GM21360 (cell line): ENCODE measurements at regions not wholly inside any gene's neighbourhood (a gene's known extent, or its start where the extent isn't known, plus 50 kb on each side); places are given as distances from the start of the nearest gene placed in this dataset.

Source experiments
- ATAC-seq: cut with Tn5 transposase; IDR thresholded peaks from one replicate; pipeline ENCODE4 v1.9.1; 2021; ENCODE audit warnings: mild to moderate bottlenecking, moderate library complexity; ENCODE audit not compliant: unreplicated experiment

DNA sequence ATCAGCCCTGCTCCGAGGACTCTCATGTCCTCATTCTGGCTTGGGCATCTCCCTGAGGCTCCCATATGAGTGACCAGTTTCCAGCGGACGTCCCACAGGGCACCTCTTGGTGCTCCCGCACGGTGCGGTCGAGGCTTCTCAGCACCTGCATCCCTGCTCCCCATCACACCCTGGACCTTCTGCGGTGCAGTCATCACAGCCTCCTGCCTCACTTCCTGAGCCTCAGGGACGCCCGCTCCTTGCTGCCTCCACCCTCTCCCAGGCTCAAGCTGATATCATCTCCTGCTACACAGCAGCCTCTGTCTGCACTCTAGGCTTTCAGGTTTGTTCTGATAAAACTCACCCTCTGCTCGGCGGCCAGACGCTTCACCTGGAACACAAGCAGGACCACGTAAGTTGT is 185.0 kb downstream of the TMEM18 start:
- ATAC-seq, result no peak

DNA sequence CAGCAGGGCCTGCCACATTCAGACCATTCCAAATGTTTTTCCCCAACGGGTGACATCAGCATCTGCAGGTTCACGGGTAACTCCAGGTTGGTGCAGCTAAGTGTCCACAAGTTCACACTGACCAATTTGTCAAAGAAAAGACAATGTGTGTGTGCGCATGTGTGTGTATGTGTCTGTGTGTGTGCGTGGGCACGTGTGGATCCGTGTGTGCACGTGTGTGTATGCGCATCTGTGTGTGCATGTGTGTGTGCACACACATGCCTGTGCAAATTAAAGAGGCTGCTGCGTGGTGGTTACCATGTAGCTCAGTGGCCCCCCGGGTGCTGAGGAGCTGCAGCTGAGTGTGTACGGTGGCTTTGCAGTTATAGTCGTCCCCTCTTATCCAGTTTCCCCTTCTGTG is 187.4 kb downstream of the TMEM18 start:
- ATAC-seq, result no peak

DNA sequence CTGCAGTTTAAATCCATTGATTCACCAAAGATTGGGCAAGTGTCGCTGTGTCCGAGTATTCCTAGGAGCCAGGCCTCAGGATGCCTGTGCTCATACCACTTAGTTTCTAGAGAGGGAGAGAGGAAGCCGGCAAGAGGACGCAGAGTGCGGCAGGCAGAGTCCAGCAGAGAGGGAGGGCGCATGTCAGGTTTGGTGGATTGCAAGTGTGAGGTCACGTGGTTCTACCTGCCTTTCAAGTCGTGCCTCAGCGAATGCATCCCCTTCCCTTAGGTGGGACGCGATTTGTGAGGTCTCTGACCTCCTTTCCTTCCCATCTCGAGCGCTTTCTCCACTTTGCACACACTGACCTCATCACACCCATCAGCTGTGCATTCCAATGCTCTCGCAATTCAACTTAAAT is 188.1 kb downstream of the TMEM18 start:
- ATAC-seq, result no peak

DNA sequence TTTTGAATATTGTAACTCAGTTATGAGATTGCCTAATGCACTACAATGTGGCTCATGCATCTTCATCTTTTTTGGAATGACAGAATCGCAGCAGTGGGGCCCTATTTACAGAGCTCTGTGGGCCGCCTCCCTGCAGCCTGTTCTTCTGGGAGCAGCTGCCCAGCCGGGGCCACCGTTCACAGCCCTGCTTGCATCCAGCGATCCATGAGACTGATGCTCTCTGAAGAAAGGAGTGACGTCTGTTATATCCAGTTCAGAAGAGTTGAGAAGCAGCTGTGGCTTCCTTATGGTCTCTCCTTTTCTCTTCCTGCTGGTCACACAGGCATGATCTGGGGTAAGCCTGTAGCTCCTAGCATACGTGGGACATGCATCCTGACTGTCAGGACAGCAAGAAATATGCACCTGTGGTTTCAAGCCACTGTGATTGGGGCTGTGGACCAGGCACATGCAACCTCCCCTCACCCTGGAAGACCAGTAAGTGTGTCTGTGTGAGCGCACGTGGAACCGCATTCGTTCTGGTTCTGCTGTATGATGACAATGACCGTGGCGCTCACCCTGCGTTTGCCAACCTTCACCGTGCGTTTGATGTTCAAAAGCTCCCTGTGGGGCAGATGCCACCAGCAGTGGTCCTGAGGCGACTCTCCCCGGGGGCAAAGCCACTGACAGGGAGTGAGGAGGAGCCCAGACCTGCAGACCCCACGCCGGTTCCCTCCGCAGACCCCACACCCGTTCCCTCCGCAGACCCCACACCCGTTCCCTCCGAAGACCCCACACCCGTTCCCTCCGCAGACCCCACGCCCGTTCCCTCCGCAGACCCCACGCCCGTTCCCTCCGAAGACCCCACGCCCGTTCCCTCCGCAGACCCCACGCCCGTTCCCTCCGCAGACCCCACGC is 189.8 kb downstream of the TMEM18 start:
- no peak for ATAC-seq

DNA sequence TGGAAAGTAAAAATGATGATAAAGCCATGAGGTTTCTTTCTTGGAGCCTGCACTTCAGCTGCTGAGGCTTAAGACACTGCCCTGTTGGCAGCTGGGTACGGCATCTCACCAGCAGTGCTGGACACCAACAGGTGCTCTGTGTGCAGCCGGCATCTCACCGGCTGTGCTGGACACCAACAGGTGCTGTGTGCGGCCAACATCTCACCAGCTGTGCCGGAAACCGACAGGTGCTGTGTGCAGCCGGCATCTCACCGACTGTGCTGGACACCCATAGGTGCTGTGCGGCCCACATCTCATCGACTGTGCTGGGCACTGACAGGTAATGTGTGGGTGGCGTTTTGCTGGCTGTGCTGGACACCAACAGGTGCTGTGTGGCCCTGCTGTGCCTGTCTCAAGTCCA is 190.8 kb downstream of the TMEM18 start:
- ATAC-seq, result no peak

DNA sequence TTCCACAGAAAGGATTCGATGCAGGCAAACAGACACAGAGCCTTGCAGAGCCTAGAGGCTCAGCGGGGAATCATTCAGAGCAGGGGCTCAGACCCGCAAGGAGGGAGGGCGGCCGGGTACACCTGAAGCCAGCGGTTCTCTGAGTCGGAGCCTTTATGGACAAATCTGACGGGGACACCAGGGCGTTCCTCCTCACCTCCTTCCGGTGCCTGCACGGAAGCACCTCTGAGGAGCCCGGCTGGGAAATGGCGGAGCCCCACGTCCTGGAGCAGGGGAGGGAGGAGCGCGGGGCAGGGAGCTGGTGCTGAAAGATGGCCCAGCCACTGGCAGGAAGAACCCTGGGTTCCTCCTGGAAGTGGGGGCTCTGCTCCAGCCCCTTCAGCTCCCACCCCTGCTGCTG is 193.5 kb upstream of the ALKAL2 start:
- no peak for ATAC-seq

DNA sequence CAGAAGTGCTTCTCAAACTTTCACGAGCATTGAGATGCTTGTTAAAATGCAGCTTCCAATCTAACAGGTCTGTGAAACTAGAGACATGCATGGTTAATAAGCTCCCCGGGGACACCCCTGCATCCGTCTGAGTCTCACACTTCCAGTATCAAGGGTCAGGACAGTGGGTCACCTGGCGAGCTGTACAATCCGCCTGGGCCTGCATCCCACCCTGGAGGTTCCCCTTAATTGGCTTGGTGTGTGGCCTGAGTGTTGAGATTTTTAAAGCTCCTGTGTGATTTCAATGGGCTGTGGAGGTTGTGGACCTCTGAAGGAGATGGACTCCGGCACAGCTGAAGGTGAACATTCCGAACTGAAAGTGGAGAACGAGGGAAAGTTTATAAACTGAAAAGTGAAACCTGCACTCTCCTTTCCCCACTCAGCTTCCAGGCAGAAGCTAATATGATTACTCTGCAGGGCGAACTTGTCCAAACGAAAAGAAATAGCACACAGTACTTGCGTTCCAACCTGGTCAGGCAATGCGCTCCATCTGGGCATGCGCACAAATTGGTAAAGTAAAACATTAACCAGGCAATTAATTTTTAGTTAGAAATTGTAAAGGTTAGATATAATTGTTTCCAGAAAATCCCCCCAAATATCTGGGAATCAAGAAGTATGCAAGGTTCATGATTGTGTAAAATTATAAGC is 191.7 kb upstream of the ALKAL2 start:
- ATAC-seq, result no peak

DNA sequence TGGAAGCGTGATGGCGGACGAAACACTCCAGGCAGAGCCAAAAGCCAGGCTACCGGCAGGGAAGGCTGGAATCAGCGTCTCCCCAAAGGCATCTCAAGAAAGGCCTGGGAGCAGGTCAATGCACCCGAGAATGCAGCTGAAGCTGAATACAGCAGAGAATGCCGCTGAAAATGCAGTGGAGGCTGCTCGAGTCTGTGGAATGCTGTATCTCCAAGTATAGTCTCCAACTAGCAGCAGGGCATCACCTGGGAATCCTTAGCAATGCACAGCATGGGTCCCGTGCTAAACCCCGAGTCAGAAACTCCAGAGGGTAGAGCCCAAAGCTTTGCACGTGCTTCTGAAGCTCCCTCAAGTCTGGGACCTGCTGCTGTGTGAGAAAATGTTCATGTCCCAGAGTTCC is 191.1 kb upstream of the ALKAL2 start:
- ATAC-seq, result no peak

DNA sequence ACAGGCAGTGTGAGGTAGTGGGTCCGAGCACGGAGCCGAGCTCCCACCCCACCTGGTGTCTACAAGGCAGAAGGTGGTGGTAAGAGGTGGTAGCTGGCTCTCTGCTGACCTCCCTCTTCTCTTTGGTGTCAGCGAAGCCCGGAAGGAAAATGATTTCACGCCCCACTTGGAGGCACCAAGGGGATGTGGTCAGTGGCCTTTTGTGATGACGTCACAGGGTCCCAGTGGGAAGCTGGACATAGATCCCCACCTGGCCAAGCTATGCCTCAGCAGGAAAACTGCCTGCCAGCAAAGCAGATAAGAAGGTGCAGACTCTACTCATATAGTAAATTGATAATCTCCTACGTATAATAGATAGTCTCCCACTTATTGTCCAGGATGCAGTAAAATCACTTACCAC is 183.7 kb upstream of the ALKAL2 start:
- no peak for ATAC-seq

DNA sequence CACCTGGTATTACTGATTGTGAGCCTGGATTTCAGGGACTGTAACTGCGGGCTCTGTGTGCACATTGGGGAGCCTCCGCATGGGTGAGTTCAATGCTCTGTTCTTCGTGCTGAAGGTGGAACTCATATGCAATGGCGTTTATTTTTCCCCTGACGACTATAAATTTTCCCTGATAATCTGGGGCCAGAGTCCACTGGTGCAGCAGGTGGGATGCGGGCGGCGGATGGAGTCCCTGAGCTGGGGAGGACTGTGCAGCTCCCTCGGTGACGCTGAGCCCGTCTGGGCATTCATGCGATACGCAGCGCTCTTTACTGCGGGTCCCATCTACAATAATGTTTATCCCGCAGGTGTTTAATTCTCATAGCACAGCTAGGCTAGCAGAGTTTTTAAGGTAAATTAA is 181.6 kb upstream of the ALKAL2 start:
- ATAC-seq, result no peak

DNA sequence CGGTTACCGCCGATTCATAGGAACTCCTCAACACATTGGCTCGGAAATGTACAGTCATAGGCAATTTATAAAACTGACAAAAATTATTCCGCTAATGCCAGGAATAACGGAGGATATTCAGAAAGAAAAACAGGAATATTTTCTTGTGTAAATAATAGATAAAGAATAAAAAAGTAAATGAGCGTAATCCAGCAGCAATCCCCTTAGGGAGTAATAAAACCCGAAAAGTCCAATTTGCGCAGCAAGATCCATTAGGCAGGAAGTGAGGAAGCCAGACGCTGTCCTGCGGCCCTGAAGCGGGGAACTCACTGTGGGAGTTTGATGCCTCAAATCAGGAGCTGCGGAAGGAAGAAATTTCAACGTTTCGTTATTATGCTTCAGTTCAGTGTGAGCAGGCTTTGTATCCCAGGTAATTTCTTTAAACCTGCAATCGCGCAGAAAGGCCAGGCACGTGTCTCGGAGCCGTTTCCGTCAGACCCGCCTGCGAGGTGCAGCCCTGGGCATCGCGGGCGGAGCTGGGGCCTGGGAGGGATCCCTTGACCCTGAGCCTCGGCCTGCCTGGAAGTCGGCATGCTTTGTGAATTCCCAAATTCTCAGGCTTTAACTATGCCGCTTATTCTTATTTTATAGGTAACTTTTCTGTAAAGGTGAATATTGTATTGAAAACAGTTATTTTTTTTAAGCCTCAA is 180.9 kb upstream of the ALKAL2 start:
- no peak for ATAC-seq

DNA sequence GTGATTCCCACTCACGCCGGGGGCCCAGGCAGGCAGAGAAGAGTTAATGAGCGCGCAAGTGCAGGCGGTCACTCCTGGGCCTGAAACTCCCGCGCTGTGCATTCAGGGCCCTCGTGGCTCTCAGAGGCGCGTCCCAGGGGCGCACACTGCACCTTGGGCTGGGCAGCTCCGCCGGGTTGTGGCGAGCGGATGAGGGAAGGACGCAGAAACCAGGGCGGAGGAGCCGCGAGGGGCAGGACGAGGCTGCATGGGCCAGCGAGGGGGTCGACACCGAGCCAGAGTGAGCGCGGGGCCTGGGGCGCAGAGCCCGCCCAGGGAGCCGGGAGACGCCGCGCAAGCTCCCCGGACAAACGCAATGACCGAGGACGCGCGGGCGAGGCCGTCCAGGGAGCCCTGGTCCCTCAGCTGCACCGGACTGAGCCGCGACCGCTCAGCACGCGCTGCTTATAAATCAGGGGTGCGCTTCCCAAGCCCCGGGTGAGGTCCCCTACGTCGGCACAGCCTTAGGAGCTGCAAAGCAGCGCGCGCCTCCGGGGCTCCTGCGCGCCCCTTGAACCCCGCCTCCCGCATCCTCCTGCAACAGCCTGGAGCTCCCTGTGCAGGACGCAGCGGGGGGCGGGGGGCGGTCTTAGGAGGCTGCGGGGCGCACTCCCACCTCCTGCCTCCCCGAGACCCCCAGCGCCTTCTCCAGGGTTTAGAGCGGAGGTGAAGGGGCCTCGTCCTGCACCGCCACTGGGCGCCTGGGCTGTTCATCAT is 180.2 kb upstream of the ALKAL2 start:
- ATAC-seq, result no peak

DNA sequence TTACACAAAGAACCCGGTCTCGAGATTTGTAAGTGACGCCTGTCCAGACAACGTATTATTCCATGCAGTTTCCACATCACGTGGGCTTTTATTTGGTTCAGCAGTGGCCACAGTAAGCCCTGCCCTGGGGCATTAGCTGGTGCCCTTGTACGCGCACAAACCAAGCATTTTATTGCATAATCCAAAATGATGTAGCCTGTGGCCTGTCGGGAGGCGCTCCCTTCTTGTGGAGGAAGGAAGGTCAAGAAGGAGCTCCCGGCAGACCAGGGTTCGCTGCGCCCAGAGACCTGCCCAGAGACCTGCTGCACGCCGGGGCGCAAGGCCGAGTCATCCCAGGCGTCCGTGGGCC is 179.6 kb upstream of the ALKAL2 start:
- no peak for ATAC-seq

DNA sequence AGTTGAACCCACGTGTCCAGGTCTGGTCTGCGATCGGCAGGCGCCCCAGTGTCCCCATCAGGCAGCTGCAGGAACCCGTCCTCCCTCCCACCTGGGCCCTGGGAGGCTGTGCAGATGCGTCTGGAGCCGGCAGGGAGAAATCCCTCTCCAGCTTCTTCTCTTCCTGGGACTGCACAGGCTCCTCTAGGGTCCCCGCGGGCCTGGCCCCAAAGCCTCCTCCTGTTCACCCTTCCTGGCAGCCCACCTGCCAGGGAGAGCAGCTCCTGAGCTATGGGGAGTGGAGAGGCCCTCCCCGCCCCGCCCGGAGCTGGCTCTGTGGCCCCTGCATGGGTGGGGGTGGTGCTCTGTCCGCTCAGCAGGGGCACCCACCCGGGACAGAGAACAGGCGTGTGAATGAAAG is 179.2 kb upstream of the ALKAL2 start:
- no peak for ATAC-seq

DNA sequence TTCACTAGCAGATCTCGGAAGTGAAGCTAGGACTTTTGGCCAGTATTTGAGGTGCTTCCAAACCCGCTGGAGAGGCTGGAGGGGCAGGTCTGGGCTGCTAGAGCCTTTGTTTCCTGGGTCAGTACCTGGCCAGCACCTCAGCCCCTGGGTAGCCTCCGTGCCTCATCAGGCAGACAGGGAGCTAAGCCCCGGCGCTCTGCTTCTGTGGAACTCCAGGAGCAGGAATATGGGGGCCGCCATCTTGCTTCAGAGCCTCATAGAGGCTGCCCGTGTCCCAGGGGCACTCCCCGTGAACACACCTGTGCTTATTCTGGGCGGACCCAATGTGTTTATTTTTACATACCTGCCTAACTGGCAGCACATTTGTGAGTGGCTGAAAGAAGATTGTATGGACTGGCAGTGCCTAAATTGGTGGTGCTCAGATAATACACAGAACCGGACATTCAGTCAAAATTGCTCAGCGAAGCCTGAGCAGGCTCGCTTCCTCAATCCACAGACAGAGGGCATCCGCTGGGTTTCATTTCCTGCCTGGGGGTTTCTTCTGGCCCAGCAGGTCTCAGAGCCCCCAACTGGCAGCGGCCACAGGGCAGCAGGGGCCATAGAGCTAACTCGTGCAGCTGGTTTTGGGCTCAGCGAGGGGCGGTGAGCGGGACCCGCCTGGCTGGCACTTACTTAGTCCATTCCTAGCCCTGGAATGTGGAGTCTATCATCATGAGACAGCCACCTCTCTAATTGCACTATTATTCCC is 176.8 kb upstream of the ALKAL2 start:
- peak; percentile 71 for ATAC-seq

DNA sequence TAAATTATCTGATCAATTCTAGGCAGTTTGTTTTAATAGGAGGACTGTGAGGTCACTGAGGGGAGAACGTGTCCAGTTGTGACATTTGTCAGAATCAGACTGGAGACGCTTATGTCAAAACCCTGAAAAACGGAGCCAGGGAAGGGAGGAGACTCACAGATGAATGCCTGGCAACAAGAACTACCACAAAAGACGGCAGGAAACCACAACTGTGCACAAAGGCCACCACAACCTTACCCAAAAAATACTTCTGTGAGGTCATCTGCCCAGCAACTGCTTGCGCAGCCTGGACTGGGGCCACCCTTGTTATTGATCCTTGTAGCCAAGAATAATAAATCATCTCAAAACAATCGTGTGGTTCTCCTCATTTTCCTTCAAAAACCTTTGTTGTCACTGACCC is 173.0 kb upstream of the ALKAL2 start:
- ATAC-seq, result peak; percentile 83

DNA sequence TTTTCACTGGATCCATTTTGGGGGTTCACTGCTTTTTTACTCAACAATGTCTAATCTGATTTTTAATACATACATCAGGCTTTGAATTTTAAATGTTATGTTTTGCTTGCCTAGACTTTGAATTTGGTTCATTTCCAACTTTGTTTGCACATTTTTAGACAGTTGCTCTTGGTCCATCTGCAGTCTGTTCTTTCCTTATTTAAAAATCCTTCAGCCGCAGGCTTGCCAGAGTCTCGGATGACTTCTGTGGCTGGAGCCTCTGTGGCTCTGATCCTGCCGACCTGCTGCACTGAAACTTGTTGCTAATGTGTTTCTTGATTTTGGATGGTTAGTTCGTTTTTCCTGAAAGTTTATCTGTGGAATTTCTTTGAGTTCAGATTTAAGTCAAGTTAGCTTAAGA is 172.0 kb upstream of the ALKAL2 start:
- no peak for ATAC-seq

DNA sequence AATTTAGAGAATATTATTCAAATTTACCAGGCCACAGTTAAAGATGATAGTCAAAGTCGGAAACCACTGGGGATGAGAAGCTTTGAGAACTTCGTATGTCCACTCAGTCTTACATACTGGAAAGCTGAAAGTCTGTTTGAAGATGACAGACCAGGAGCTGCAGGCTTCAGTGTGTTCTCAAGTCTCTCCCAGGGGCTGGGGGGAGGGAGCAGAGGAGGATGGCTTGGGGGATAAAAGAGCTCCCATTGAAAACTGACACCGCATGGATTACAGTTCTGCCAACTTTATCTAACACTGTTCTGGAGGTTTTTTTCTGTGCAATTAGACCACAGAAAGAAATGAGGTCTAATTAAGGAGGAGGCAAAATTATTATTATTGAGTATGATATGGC is 170.5 kb upstream of the ALKAL2 start:
- ATAC-seq, result no peak

DNA sequence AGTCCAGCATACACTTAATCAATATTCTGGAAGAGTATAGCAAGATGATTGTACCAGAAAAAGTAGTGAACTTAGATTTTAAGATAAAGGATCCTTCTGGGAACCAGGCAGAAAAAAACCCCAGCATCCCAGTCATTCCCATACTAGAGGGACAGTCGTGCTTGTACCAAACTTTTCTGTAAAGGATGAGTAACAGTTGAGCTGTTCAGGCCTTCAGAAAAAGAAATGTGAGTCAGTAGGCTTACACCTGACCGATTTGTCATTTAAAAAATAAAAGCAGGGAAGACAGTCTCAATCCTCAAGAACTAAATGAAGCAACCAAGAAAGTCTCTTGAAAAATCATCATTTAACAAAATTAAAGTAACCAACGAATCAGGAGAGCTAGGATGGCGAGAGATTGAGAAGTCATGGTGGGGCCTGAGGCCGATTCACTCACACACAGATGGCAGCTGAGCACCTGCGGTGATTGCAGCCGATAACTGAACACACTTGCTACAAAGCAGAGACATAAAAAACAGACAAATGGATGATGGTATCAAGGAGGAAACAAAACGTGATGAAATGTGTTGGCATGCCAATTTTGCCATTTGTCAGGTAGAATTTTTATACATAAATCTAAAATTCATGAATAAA is 170.0 kb upstream of the ALKAL2 start:
- no peak for ATAC-seq

DNA sequence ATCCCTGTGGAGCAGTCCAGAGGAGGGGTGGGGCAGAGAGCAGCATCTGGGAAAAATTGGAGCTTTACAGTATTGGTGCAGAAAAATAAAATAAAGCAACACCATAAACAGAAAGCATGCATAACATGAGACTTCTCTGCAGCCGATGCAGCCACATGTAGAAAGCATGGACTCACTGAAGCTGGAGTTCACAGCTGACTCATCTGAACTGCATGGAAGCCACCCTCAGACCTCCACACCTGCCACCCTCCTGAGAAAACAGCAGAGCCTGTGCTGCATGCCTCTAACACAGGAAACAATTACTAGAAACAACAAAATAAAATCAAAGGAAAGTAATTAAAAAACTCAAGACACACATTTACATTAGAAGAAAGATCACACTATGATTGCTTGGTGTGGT is 169.4 kb upstream of the ALKAL2 start:
- ATAC-seq, result no peak
